KOPT-K1 (cell line): ENCODE measurements at regions not wholly inside any gene's neighbourhood (a gene's known extent, or its start where the extent isn't known, plus 50 kb on each side); places are given as distances from the start of the nearest gene placed in this dataset.

Experiments used
- H3K27ac ChIP-seq: fragments of 200-600 bp; sonication (generic); 2 replicates; pipeline ENCODE4 v1.5.1; 2016; ENCODE audit warnings: antibody characterized with exemption, mild to moderate bottlenecking, low read depth, low read length; ENCODE audit not compliant: poor library complexity, severe bottlenecking
- H3K36me3 ChIP-seq: fragments of 200-600 bp; sonication (generic); 2 replicates; pipeline ENCODE4 v1.5.1; 2017; ENCODE audit warnings: antibody characterized with exemption, mild to moderate bottlenecking, low read length, moderate library complexity; ENCODE audit not compliant: insufficient read depth
- H3K9me3 ChIP-seq: fragments of 200-600 bp; sonication (generic); 2 replicates; pipeline ENCODE4 v1.5.1; 2017; ENCODE audit warnings: antibody characterized with exemption, low read length, mild to moderate bottlenecking; ENCODE audit not compliant: insufficient read depth, poor library complexity, severe bottlenecking

DNA sequence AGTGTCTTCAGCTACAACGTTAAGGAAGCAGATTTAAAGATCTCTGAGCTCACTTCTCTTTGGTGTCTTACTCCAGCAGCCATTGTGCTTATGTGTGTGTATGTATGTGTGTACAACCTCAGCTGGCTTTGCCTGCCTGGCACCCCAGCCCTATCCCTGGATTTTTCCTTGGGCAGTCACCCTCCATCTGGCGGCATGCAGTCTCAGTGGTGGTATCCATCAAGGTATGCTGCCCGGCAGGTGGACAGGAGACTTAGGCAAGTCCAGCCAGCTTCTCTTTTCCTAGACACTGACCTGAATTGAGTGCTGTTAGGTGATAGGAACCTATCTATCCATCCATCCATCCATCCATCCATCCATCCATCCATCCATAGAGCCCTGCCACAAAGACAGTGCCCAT is 280.8 kb upstream of the CCL2 start:
- Histone ChIP-seq H3K36me3 (no peaks in the 10 kb centered on the region), H3K27ac (no peak overlapping the region), H3K9me3 (no peaks in the 10 kb centered on the region)

DNA sequence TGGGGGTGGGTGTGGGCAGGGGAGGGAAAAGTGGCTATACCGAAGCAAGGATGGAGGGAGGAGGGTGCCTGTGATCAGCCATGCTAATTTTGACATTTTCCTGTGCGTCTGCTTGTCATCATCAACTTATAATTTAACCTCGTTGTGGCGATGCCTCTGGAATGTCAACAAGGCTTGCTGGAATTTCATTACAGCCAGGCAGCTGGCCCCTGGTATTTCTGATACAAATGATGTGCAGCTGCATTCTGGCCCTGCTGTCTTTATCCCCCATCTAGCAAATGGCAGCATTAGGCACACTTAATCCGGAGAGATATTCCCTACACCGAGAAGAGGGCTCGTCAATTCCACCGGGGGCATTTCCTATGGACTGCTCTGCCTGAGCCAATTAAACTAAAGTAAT is 278.3 kb upstream of the CCL2 start:
- Histone ChIP-seq H3K27ac (no peak overlapping the region), H3K9me3 (no peaks in the 10 kb centered on the region), H3K36me3 (no peaks in the 10 kb centered on the region)

DNA sequence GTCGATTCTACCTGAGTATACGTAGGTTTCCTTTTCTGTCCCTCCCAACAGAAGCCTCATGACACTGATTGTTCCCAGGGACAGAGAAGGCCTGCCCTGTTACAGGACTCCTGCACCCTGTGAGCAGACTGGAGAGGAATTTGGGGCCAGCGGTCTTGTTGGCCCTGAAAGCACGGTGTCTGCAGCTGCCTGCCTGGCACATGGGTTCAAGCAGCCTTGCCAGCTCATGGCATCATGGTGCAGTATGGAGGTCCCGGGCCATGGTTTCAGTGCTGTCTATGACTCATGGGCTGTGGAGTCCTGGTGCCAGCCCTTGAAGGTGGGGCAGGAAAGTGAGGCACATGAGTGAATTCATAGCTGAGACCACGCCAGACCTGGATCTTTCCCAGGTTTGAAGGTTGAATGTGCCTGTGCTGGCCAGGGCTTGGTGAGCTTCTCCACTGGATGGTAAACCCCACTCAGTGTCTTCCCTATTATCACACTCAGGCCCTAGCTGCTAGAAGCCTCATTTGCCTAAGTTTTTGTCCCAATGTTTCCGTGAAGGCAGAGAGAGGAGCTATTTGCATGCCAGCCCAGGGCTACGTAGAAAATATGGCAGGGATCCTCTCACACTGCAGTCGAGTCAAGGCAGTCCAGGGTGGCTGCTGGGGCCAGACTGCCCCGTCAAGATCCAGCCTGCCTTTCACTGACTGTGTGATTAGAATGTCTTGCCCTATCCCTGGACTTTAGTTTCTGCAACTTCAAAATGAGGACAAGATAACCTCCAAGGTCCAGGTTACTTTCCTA is 277.2 kb upstream of the CCL2 start:
- Histone ChIP-seq H3K36me3 (no peaks in the 10 kb centered on the region), H3K9me3 (no peaks in the 10 kb centered on the region), H3K27ac (no peak overlapping the region)

DNA sequence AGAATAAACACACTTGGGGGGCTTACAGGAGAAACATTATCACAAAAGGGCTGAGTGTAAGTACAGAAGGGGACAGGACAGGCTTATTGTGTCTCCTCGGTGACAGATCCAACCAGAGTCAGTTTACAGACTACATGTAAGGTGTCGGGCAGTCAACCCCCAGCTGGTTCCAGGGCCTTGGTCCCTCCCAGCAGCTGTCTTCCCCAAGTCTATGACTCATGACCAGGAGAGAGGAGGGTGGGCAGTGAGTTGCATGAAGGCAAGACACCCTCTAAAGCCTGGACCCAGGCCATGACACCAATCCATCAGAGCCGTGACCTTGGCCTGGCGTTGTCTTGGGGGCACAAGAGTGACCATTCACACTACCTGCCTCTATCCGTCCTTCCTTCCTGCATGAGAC is 276.2 kb upstream of the CCL2 start:
- Histone ChIP-seq H3K9me3 (no peaks in the 10 kb centered on the region), H3K36me3 (no peaks in the 10 kb centered on the region), H3K27ac (no peak overlapping the region)

DNA sequence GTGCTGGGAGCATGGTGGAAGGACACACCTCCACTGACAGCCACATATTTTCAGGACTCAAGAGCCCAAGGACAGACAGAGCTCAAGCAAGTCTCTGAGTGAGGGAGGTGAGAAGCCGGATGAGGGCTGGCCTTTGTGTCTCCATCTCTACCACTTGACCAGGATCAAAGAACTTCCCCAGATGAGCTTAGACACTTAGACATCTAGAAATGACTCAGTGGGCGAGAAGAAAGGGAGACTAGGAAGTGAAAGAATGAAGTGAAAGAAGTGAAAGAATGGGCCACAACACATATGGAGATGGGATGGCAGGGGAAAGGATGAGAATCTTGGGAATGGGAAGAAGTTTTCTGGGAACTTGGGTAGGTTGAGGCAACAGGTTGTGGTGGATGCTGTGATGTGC is 274.9 kb upstream of the CCL2 start:
- no peak overlapping the region for H3K27ac ChIP-seq
- no peaks in the 10 kb centered on the region for H3K9me3 ChIP-seq
- no peaks in the 10 kb centered on the region for H3K36me3 ChIP-seq

DNA sequence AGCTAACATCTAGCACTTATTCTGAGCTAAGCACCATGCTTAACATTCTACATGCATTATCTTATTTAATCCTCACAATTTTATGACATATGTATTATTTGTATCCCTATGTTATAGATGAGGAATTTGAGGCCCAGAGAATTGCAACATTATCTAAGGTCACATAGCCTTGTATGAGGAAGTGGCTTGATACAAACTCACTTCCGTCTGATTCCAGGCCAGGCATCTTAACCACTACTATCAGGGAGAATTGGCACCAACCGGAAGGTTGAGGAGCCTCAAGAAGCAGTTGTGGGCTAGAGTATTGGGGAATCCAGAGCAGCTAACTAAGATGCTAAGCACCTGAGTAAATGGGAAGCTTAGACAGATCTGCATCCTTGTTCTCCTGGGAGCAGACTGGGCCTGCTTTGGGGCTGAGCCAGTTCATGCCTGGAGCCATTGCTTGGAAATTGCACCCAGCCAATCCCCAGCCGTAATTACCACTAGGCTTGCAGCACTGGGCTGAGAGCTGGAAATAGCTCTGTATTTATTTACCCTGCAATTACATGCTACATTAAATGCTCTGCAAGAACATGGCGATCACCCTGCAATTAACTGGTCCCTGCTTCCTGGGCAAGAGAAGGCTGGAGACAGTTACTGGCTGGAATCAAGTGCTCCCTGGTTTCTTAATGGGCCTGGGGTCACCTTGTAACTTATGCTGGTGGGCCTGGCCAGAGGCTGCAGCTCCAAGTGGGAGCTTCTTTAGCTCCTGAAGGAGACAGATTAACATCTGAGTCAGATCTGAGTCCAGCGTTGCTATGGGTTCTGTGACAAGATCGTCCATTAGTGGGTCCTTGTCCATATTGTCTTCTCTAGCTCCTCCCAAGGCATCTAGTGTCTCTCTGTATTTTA is 273.1 kb upstream of the CCL2 start:
- H3K27ac ChIP-seq: no peak overlapping the region

DNA sequence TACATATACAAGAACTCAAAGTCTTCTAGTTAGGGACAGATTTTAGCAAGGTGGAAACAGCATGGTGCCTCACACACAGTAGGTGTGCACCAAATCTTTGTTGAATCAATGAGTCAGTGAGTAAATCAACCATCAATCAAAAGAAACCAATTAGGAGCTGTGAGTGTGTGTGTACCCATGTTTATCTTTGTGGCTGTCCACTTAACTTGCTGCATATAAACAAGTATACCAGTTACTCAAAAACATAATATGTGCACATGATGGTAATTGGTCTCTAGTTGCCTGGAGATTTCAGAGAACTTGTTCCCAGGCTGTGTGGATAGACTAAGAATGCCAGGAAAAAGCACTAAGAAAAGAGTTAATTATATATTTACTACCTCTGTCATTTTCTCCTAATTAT is 272.2 kb upstream of the CCL2 start:
- H3K9me3 ChIP-seq: peaks cover under 1% of the 10 kb centered on the region
- no peaks in the 10 kb centered on the region for H3K36me3 ChIP-seq
- no peak overlapping the region for H3K27ac ChIP-seq

More for the DNA sequence above, 273.1 kb upstream of the CCL2 start:
- no peaks in the 10 kb centered on the region for H3K36me3 ChIP-seq
- H3K9me3 ChIP-seq: no peaks in the 10 kb centered on the region

DNA sequence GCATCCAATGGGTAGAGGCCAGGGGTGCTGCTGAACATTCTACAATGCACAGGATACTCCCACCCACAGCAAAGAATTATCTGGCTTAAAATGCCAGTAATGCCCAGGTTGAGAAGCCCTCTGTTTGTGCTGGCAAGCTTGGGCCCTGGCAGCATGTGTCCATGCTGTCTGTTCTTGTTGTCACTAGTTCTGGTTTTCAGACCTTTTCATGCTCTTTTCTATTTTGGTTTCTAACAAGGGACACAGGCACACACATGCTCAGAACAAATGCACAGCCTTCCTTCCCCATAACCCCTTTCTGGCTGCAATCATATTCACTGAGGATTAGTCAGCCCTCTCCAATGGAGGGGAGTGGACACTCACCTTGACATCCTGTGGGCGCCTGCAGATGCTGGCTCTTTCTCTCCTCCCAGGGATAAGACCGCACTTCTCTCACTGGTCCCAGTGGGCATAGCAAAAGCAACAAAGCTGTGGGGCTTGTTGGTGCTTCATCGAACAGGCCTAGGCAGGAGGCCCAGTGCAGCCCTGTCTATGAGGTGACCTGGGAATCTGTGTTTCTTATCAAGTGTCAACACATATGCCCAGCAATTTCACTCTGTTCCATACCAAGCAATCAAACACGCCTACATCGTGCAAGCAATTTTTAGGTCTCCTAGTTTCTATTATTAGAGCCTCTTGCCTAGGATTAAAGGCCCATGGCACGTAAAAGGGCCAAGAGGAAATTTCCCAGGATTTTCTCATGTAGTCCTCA is 271.1 kb upstream of the CCL2 start:
- Histone ChIP-seq H3K27ac (no peak overlapping the region), H3K9me3 (peaks cover 10% of the 10 kb centered on the region), H3K36me3 (no peaks in the 10 kb centered on the region)

DNA sequence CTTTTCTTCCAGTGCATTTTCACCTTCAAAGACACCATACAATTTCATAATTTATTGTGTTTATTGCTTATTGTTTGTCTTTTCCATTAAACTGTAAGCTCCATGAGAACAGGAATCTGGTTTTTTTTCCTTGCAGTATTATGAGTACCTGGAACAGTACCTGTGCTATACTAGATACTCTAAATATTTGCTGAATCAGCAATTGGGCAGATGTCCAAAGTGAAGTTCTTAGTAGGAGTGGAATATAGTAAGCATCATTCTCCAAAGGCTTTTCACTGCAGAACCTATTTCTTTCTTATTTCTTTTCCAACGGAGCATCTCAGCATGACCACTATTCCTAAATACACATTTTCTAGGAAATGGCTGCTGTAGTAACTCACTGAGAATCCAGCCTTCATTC is 269.0 kb upstream of the CCL2 start:
- H3K9me3 ChIP-seq: peaks cover 10% of the 10 kb centered on the region
- no peak overlapping the region for H3K27ac ChIP-seq

DNA sequence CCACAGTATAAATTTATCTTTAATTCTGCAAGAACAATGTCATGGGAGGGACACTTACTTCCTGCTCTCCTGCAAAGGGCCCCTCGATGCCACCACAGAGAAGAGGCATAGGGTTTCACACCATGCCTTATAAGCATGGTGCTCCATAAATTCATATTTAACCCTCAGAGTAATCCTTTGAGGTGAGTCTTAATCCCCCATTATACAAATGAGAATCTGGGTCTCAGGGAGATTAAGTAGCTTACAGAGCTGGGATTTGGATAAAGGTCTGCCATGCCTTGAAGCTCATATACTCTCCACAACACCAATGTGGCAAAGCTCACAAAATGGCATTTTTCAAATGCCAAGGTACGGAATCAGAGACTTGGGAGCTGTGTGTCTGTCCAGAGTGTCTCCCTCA is 268.5 kb upstream of the CCL2 start:
- H3K36me3 ChIP-seq: no peaks in the 10 kb centered on the region
- H3K27ac ChIP-seq: no peak overlapping the region
- H3K9me3 ChIP-seq: peaks cover 10% of the 10 kb centered on the region

More for the DNA sequence above, 269.0 kb upstream of the CCL2 start:
- H3K36me3 ChIP-seq: no peaks in the 10 kb centered on the region

DNA sequence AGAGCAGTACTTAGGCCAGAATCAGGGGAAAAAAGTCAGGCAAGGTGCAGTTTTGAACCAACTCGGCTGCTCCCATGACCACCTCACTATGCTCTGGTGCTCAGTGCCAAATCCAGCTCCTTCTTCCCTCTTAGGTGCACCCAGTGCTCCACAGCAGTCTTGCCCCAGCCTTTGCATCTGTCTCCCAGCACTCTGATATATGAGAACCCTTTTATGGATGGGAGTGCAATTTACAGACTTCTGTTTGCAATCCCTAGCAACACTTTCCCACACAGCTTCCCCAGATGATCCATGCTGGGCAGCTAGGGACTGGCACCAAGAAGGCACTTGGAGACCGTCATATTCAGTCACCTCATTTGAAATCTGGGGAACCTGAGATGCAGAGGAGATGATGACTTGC is 267.9 kb upstream of the CCL2 start:
- Histone ChIP-seq H3K36me3 (no peaks in the 10 kb centered on the region), H3K9me3 (peaks cover 10% of the 10 kb centered on the region), H3K27ac (no peak overlapping the region)

DNA sequence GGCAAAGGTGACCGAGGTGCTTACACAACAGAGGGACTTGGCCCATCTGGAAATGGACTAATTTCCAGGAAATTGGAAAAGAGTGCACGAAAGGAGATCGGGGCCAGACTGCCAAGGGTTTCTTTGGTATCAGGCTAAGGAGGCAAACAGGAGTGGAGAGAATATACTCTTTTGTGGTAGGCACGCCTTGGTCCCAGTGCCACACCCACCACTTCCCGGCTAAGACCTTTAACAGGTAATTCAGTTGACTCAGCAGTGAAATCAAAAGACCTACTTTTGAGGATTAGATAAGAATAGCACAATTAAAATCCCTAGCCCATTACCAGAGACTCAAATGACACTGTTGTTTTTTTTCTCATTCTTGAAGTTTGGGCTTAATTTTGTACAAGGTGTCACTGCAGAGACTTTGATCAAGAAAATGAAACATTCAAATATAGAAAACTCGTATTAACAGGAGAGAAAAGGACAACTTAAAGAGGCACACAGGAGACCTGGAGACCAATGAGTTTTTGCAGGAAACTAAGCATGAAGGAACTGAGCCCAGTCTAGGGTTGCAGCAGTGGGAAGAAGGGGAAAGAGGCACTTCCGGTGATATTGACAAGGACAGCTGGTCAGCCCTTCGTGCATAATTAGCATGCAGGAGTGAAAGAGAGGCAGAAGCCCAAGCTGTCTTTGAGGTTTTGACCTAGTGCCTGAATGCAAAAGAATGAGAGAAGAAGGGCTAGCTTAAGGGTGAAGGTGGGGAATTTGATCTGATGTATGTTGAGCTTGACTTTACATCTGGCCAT is 265.5 kb upstream of the CCL2 start:
- Histone ChIP-seq H3K9me3 (peaks cover 10% of the 10 kb centered on the region), H3K27ac (no peak overlapping the region), H3K36me3 (no peaks in the 10 kb centered on the region)

DNA sequence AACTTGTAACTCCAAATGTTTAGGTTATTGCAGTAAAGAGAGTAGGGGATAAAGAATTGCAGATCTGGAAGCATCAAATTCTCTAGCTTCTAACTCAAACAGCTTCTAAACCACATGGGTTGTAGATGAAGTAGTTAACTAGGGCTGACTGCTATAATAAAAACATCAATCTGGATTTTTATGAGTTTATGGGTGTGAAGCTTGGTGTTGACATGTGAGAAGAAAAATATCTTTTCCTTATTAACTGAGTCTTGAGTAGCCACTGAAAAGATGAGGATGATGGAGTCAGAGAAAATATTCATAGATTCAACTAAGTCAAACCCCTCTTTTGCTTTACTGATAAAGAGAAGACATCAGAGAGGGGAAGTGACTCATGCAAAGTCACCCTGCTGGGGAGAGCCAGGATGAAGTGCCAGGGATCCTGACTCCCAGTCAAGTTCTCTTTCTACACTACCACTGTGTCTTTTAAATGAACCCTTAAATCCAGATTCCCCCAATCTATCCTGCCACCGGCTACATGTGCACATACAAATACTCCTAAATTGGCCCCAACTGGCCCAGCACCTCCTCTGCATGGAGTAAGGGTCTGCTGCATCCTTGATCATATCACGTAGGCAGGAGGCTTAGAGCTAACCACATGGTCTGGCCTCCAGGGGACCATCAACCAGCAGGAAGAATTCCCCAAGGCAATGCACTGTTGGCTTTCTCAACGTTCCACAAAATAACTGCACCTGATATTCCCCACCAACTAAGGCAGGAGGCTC is 264.0 kb upstream of the CCL2 start:
- peaks cover 10% of the 10 kb centered on the region for H3K9me3 ChIP-seq
- no peaks in the 10 kb centered on the region for H3K36me3 ChIP-seq
- no peak overlapping the region for H3K27ac ChIP-seq

DNA sequence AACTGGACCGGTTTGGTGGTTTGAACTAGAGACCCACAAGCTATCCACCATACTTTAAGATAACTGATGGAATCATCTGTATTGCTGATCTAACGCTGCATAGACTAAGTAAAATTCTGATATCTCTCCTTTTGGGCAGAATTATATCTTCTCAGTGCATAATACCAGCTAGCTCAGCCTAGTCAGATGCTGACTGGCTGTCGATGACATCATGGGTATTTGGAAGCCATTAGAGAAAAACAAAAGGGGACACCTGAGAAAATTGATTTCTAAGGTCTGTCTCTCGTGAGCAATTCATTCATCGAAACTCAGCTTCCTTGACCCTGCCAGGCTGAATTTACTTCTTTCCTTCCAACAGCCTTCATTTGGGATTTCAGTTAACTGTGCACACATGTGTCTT is 263.0 kb upstream of the CCL2 start:
- no peak overlapping the region for H3K27ac ChIP-seq
- H3K9me3 ChIP-seq: peaks cover 10% of the 10 kb centered on the region
- H3K36me3 ChIP-seq: no peaks in the 10 kb centered on the region
